ENCODE measurements at regions not wholly inside any gene's neighbourhood (a gene's known extent, or its start where the extent isn't known, plus 50 kb on each side); places are given as distances from the start of the nearest gene placed in this dataset.

GRCh38 chr7:127530148-127530547 lies 55.2 kb downstream of the GCC1 start:
- Mint-ChIP-seq H3K27me3 (peaks cover 15% of the 10 kb centered on the region), H3K4me1 (peaks cover 3 to 5% (median 5%) of the 10 kb centered on the region in 3 donors), H3K27ac (no peak overlapping the region), H3K9me3 (peaks cover 3 to 8% (median 4%) of the 10 kb centered on the region in 3 donors), H3K4me3 (no peak overlapping the region), H3K36me3 (no peaks in the 10 kb centered on the region)

GRCh38 chr7:127527561-127527960 lies 57.8 kb downstream of the GCC1 start:
- no peak overlapping the region for H3K4me3 Mint-ChIP-seq
- peaks cover 4 to 11% (median 6%) of the 10 kb centered on the region in 3 donors for H3K9me3 Mint-ChIP-seq
- H3K4me1 Mint-ChIP-seq, result peaks cover 3 to 5% (median 5%) of the 10 kb centered on the region in 3 donors
- H3K27me3 Mint-ChIP-seq, result peaks cover 19% of the 10 kb centered on the region
- H3K36me3 Mint-ChIP-seq, result no peaks in the 10 kb centered on the region
- H3K27ac Mint-ChIP-seq, result peak overlapping the region in 1 of 3 donors; percentile 81

DNA sequence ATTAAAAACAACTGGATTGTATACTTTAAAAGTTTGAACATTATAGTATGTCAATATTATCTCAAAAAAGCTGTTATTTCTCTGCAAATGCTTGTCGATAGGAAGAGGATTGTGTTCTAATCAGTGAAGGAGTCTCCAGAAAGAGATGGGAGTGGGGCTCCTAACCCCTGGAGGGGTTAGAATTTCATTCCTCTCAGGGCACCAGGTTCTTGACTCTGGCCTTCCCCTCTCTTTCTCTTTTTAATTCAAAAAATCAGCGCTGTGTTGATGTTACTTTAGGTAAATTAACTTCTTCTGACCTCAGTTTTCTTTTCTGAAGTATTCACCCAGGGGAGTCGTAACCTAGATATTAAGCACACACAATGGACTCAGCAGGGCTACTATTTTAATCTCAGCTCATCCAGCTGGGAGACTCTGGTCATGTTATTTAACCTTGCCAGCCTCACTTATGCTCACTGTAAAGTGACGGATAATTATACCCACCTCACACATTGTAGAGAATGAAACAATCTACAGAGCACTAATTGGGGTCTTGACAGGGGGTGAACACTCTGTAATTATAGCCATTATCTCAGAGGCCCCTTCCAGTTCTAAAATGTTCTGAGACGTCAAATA lies 59.4 kb downstream of the GCC1 start:
- Mint-ChIP-seq H3K27ac (no peak overlapping the region), H3K9me3 (peaks cover 4 to 11% (median 6%) of the 10 kb centered on the region in 3 donors), H3K36me3 (no peaks in the 10 kb centered on the region), H3K4me1 (peaks cover 3 to 4% (median 4%) of the 10 kb centered on the region in 3 donors), H3K4me3 (no peak overlapping the region), H3K27me3 (peaks cover 23% of the 10 kb centered on the region)

GRCh38 chr7:127516320-127516719 lies 69.1 kb downstream of the GCC1 start:
- H3K9me3 Mint-ChIP-seq, result peaks cover 0 to 2% (median 0%) of the 10 kb centered on the region in 3 donors
- no peaks in the 10 kb centered on the region for H3K4me1 Mint-ChIP-seq

GRCh38 chr7:127514499-127514898 lies 70.9 kb downstream of the GCC1 start:
- no peaks in the 10 kb centered on the region for H3K4me1 Mint-ChIP-seq

More at GRCh38 chr7:127516320-127516719, 69.1 kb downstream of the GCC1 start:
- no peak overlapping the region for H3K27ac Mint-ChIP-seq
- no peak overlapping the region for H3K4me3 Mint-ChIP-seq
- no peaks in the 10 kb centered on the region for H3K36me3 Mint-ChIP-seq
- peaks cover 3% of the 10 kb centered on the region for H3K27me3 Mint-ChIP-seq

GRCh38 chr7:127513311-127513710 lies 72.1 kb downstream of the GCC1 start:
- Mint-ChIP-seq H3K9me3 (no peaks in the 10 kb centered on the region), H3K27me3 (peaks cover 2% of the 10 kb centered on the region), H3K36me3 (no peaks in the 10 kb centered on the region), H3K4me1 (no peaks in the 10 kb centered on the region), H3K27ac (no peak overlapping the region), H3K4me3 (no peak overlapping the region)

More at GRCh38 chr7:127514499-127514898, 70.9 kb downstream of the GCC1 start:
- Mint-ChIP-seq H3K36me3 (no peaks in the 10 kb centered on the region), H3K27me3 (peaks cover 2% of the 10 kb centered on the region), H3K27ac (no peak overlapping the region), H3K4me3 (no peak overlapping the region), H3K9me3 (no peaks in the 10 kb centered on the region)

GRCh38 chr7:127512663-127513062 lies 72.7 kb downstream of the GCC1 start:
- peaks cover 2% of the 10 kb centered on the region for H3K27me3 Mint-ChIP-seq
- no peak overlapping the region for H3K4me3 Mint-ChIP-seq
- no peaks in the 10 kb centered on the region for H3K9me3 Mint-ChIP-seq
- no peaks in the 10 kb centered on the region for H3K36me3 Mint-ChIP-seq
- no peaks in the 10 kb centered on the region for H3K4me1 Mint-ChIP-seq
- no peak overlapping the region for H3K27ac Mint-ChIP-seq

DNA sequence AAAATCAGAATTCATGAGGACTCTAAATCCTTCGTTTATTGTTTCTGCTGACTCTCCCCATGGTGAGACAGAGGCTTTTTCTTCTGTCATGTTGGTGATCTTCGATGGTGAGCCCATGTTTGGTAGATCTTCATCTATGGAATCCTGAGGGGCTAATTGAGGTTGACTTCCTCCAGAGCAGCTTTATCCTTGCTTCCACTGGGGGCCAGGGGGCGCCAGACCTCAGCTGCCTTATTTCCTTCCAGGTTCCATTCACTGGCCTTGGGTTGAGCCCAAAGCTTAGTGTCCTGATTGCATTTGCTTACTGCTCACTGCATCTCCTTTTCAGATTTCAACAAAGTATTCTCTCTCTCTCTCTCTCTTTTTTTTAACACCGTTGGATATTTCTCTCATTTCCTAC lies 80.7 kb downstream of the GCC1 start:
- Mint-ChIP-seq H3K4me3 (no peak overlapping the region), H3K36me3 (no peaks in the 10 kb centered on the region), H3K27me3 (peaks cover 3% of the 10 kb centered on the region), H3K9me3 (peaks cover 0 to 4% (median 2%) of the 10 kb centered on the region in 3 donors), H3K4me1 (peaks cover 0 to 1% (median 0%) of the 10 kb centered on the region in 3 donors), H3K27ac (no peak overlapping the region)

DNA sequence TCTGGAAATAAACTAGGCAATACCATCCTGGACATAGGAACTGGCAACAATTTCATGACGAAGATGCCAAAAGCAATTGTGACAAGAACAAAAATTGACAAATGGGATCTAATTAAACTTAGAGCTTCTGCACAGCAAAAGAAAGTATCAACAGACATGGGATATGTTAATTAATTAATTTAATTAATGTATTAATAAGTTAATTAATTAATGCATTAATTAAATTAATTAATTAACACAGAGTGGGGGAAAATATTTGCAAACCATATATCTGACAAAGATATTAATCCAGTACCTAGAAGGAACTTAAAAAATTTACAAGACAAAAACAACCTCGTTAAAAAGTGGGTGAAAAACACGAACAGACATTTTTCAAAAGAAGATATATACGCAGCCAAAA lies 83.6 kb downstream of the GCC1 start:
- Mint-ChIP-seq H3K27me3 (peaks cover 7% of the 10 kb centered on the region), H3K4me1 (peaks cover 0 to 1% (median 0%) of the 10 kb centered on the region in 3 donors), H3K27ac (no peak overlapping the region), H3K36me3 (no peaks in the 10 kb centered on the region), H3K9me3 (peaks cover 0 to 4% (median 2%) of the 10 kb centered on the region in 3 donors), H3K4me3 (no peak overlapping the region)

- Mint-ChIP-seq H3K27ac (no peak overlapping the region), H3K27me3 (peaks cover 9% of the 10 kb centered on the region), H3K4me3 (no peak overlapping the region), H3K4me1 (no peaks in the 10 kb centered on the region), H3K36me3 (peaks cover 2% of the 10 kb centered on the region), H3K9me3 (no peaks in the 10 kb centered on the region)
These were observed 94.9 kb upstream of the ZNF800 start for GRCh38 chr7:127487381-127487780.

DNA sequence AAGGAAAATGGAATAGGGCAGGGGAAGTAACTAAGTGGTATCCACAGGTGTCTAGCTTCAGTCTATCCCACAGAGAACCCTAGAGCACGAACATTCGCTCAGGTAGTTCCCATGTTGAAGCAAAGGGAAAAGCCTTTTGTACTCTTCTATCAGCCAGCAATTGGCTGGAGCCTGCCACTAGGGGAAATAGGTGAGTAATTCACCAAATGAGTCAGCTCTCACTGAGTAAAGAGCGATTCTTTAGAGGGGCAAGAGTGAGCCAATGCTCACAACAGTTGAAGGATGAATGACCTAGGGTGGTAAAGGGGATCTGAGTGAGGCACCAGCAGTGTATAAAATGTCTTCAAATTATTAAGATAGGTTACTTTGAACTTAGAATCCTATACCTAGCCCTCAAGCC lies 94.1 kb upstream of the ZNF800 start:
- Mint-ChIP-seq H3K9me3 (no peaks in the 10 kb centered on the region), H3K27me3 (peaks cover 9% of the 10 kb centered on the region), H3K27ac (no peak overlapping the region), H3K4me3 (no peak overlapping the region), H3K4me1 (peaks cover 0 to 2% (median 0%) of the 10 kb centered on the region in 3 donors), H3K36me3 (peaks cover 3% of the 10 kb centered on the region)

- peaks cover 0 to 2% (median 0%) of the 10 kb centered on the region in 3 donors for H3K4me1 Mint-ChIP-seq
- no peaks in the 10 kb centered on the region for H3K9me3 Mint-ChIP-seq
- H3K27ac Mint-ChIP-seq, result no peak overlapping the region
- H3K27me3 Mint-ChIP-seq, result peaks cover 9% of the 10 kb centered on the region
- peaks cover 4% of the 10 kb centered on the region for H3K36me3 Mint-ChIP-seq
- no peak overlapping the region for H3K4me3 Mint-ChIP-seq
These were observed 93.0 kb upstream of the ZNF800 start for GRCh38 chr7:127485482-127485881.

- Mint-ChIP-seq H3K27ac (peak overlapping the region in 1 of 3 donors; percentile 11), H3K4me1 (peaks cover 0 to 2% (median 0%) of the 10 kb centered on the region in 3 donors), H3K27me3 (peaks cover 6% of the 10 kb centered on the region), H3K36me3 (peaks cover 1% of the 10 kb centered on the region), H3K9me3 (no peaks in the 10 kb centered on the region), H3K4me3 (no peak overlapping the region)
These were observed 92.4 kb upstream of the ZNF800 start for GRCh38 chr7:127484954-127485353.

DNA sequence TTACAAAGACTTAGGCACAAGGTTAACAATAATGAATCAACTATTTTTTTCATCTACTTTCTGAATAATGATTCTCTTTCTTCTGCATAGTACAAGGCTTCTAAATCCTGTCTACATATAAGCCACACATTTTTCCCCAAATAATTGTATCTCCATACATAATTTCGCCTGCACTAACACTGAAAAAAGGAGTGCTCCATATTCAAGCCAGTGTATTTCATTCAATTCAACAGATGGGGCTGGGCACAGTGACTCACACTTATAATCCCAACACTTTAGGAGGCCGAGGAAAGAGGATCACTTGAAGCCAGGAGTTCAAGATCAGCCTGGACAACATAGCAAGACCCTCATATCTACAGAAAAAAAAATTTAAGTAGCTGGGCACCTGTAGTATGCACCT lies 86.0 kb upstream of the ZNF800 start:
- peaks cover 22% of the 10 kb centered on the region for H3K27me3 Mint-ChIP-seq
- H3K4me1 Mint-ChIP-seq, result peaks cover 0 to 2% (median 0%) of the 10 kb centered on the region in 3 donors
- no peak overlapping the region for H3K27ac Mint-ChIP-seq
- H3K9me3 Mint-ChIP-seq, result no peaks in the 10 kb centered on the region
- no peak overlapping the region for H3K4me3 Mint-ChIP-seq
- peaks cover 3% of the 10 kb centered on the region for H3K36me3 Mint-ChIP-seq

GRCh38 chr7:127478024-127478355 lies 85.5 kb upstream of the ZNF800 start:
- peaks cover 20% of the 10 kb centered on the region for H3K27me3 Mint-ChIP-seq

DNA sequence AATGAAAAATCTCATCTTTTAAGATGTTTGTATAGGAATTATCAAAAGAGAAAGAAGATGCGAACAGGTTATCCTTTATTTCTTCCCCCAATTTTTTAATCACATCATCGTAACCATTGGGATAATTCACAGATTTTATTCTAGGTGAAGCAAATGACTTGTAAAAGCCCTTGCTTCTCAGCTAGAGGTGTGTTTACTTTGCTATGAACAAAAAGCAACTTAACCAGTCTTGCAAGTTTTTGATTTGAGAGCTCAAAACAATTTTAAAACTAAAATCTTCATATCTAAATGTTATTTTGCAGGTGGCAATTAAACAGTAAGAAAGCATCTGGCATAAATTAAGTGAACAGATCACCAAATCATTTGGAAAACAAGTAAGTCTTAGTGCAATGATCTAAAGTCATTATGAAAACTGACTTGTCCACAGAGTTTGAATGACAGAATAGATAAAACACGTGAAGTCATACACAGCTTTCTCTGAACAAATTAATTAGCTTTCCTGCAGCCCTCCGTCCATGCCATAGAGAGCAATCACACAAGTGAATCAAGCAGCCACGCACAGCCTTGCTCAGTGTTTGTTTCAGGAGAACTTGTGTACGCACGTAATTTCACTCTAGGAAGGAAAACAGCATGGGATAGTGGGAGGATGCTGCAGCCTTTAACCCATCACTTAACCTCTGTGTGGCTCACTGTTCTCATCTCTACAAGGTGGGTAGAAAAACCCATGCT lies 85.0 kb upstream of the ZNF800 start:
- Mint-ChIP-seq H3K4me1 (peaks cover 0 to 2% (median 0%) of the 10 kb centered on the region in 3 donors), H3K36me3 (peaks cover 3% of the 10 kb centered on the region), H3K27ac (no peak overlapping the region), H3K27me3 (peaks cover 20% of the 10 kb centered on the region), H3K4me3 (no peak overlapping the region), H3K9me3 (no peaks in the 10 kb centered on the region)

More at GRCh38 chr7:127478024-127478355, 85.5 kb upstream of the ZNF800 start:
- no peaks in the 10 kb centered on the region for H3K9me3 Mint-ChIP-seq
- no peak overlapping the region for H3K4me3 Mint-ChIP-seq
- peaks cover 0 to 2% (median 0%) of the 10 kb centered on the region in 3 donors for H3K4me1 Mint-ChIP-seq
- no peak overlapping the region for H3K27ac Mint-ChIP-seq
- peaks cover 3% of the 10 kb centered on the region for H3K36me3 Mint-ChIP-seq

Measured in IgD-negative memory B cell (primary cell).